Fibroblast of villous mesenchyme (primary cell): ENCODE measurements at regions not wholly inside any gene's neighbourhood (a gene's known extent, or its start where the extent isn't known, plus 50 kb on each side); places are given as distances from the start of the nearest gene placed in this dataset.

Experiments used
- DNase-seq: peaks from one replicate; pipeline ENCODE4 v3.0.0-alpha.2; 2010; ENCODE audit warnings: low read depth
- H3K4me3 ChIP-seq: 2 replicates; pipeline ENCODE4 v1.5.1; 2011; ENCODE audit warnings: low read depth, mild to moderate bottlenecking, low read length
- CTCF ChIP-seq: IDR thresholded peaks from 2 replicates; pipeline ENCODE4 v1.5.1; 2012; ENCODE audit warnings: low read depth, mild to moderate bottlenecking, low read length; ENCODE audit not compliant: insufficient read depth

- TF ChIP-seq CTCF: no peak
- no peak overlapping the region for H3K4me3 ChIP-seq
- no peak for DNase-seq
Observed at GRCh38 chr2:8260213-8260612, 421.6 kb upstream of the ID2 start.

GRCh38 chr2:8263901-8264300 is 418.0 kb upstream of the ID2 start:
- no peak overlapping the region for H3K4me3 ChIP-seq
- TF ChIP-seq CTCF: no peak
- no peak for DNase-seq

- DNase-seq: no peak
Observed at GRCh38 chr2:8264981-8265380, 416.9 kb upstream of the ID2 start.

GRCh38 chr2:8265476-8266226 is 416.2 kb upstream of the ID2 start:
- H3K4me3 ChIP-seq: no peak overlapping the region
- DNase-seq: no peak
- no peak for TF ChIP-seq CTCF

More at GRCh38 chr2:8264981-8265380, 416.9 kb upstream of the ID2 start:
- no peak for TF ChIP-seq CTCF
- H3K4me3 ChIP-seq: no peak overlapping the region

- no peak for TF ChIP-seq CTCF
- no peak for DNase-seq
- no peak overlapping the region for H3K4me3 ChIP-seq
Observed at GRCh38 chr2:8266563-8266962, 415.3 kb upstream of the ID2 start.

GRCh38 chr2:8267048-8267447 is 414.8 kb upstream of the ID2 start:
- H3K4me3 ChIP-seq: no peak overlapping the region
- TF ChIP-seq CTCF: no peak
- no peak for DNase-seq

- TF ChIP-seq CTCF: no peak
- no peak for DNase-seq
- H3K4me3 ChIP-seq: no peak overlapping the region
Observed at GRCh38 chr2:8267721-8268120, 414.1 kb upstream of the ID2 start.
